Natural killer cell treated with Interleukin-12 subunit alpha and Interleukin-12 subunit beta and Interleukin-15 and Interleukin-18, amount 100 ng/mL, for 72 hours (primary cell): ENCODE measurements at regions not wholly inside any gene's neighbourhood (a gene's known extent, or its start where the extent isn't known, plus 50 kb on each side); places are given as distances from the start of the nearest gene placed in this dataset.
A peak's percentile ranks its signal among the peaks of the same experiment; 100 is the strongest.

Source experiments
- ATAC-seq, 2 donors: fragments of 150-1000 bp; cut with Tn5 transposase in 1 of 2; sonication (Bioruptor Pico), chemical (Tn5 transposase) in 1 of 2; 2 replicates each; pipeline ENCODE4 v1.10.0; 2021
- DNase-seq: peaks from one replicate; pipeline ENCODE4 v3.0.0; 2022; ENCODE audit warnings: low spot score
- H3K27ac Mint-ChIP-seq, 2 donors: 1 replicate in 1 of 2; 2 replicates in 1 of 2; pipeline ENCODE4 v1.8.0; 2022; ENCODE audit warnings: mixed read lengths in 2 of 2, mild to moderate bottlenecking in 1 of 2, moderate library complexity in 1 of 2
- H3K27me3 Mint-ChIP-seq, 2 donors: 1 replicate in 1 of 2; 2 replicates in 1 of 2; pipeline ENCODE4 v1.8.0; 2022; ENCODE audit warnings: mixed read lengths in 2 of 2
- H3K36me3 Mint-ChIP-seq: one replicate; pipeline ENCODE4 v1.8.0; 2022; ENCODE audit warnings: mixed read lengths
- H3K4me1 Mint-ChIP-seq, 2 donors: 1 replicate in 1 of 2; 2 replicates in 1 of 2; pipeline ENCODE4 v1.8.0; 2022; ENCODE audit warnings: low read depth in 2 of 2, mixed read lengths in 2 of 2, mild to moderate bottlenecking in 1 of 2
- H3K4me3 Mint-ChIP-seq: one replicate; pipeline ENCODE4 v1.8.0; 2022; ENCODE audit warnings: mixed read lengths
- H3K9me3 Mint-ChIP-seq: 2 replicates; pipeline ENCODE4 v1.8.0; 2022; ENCODE audit warnings: mixed read lengths

DNA sequence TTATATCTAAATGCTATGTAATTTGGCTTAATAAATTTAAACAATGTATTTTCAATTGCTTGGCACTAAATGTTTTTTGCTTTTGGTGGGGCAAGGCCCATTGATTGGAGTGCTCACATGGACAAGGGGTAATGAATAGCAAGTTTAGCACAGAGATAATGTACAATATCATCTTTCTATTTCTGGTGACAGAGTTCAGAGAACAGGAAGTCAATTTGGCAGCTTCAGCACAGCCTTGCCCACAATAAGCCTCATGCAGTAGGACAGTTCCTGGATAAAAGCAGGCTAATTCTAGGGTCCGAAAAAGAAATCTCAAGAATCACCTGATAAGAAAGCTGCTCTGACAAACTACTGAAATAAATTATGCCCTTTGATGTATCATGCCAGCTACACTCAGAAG is 443.9 kb upstream of the FSHR start:
- no peak overlapping the region for H3K4me3 Mint-ChIP-seq

DNA sequence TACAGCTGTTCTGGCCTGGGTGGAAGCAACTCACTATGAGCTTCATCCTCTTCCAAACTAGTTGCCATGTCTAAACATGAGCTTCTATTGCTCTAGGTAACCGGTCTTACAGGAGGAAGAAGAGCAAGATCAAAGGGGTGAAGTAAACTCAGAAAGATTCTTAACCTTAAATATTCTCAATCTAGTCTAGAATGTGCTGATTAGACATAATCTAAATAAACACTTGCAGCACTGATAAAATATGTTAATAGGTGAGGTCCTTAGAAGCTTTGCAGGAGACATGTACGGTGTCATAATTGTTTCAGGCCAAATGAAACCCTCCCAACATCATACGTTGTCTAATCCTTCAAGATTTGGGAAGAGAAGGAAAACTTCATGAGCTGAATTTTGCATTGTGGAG is 431.6 kb upstream of the FSHR start:
- Mint-ChIP-seq H3K27ac (no peak overlapping the region), H3K9me3 (peaks cover 5% of the 10 kb centered on the region), H3K36me3 (no peaks in the 10 kb centered on the region), H3K4me1 (no peaks in the 10 kb centered on the region), H3K27me3 (no peaks in the 10 kb centered on the region), H3K4me3 (no peak overlapping the region)
- ATAC-seq = no peak
- DNase-seq = no peak

More for the DNA sequence above, 443.9 kb upstream of the FSHR start:
- H3K4me1 Mint-ChIP-seq = no peaks in the 10 kb centered on the region
- peaks cover 8% of the 10 kb centered on the region for H3K36me3 Mint-ChIP-seq
- H3K27me3 Mint-ChIP-seq = no peaks in the 10 kb centered on the region
- H3K9me3 Mint-ChIP-seq = peaks cover 20% of the 10 kb centered on the region
- H3K27ac Mint-ChIP-seq = no peak overlapping the region
- ATAC-seq (no peak), DNase-seq (no peak)

- no peaks in the 10 kb centered on the region for H3K4me1 Mint-ChIP-seq
- no peak overlapping the region for H3K27ac Mint-ChIP-seq
- no peak overlapping the region for H3K4me3 Mint-ChIP-seq
- ATAC-seq (no peak), DNase-seq (no peak)
- H3K9me3 Mint-ChIP-seq = peaks cover 8% of the 10 kb centered on the region
- H3K36me3 Mint-ChIP-seq = no peaks in the 10 kb centered on the region
- H3K27me3 Mint-ChIP-seq = no peaks in the 10 kb centered on the region
Measured at GRCh38 chr2:49582946-49583345, 428.6 kb upstream of the FSHR start.

GRCh38 chr2:49577041-49577440 is 422.7 kb upstream of the FSHR start:
- Mint-ChIP-seq H3K36me3 (no peaks in the 10 kb centered on the region), H3K9me3 (peaks cover 9% of the 10 kb centered on the region), H3K27me3 (no peaks in the 10 kb centered on the region), H3K27ac (no peak overlapping the region), H3K4me1 (no peaks in the 10 kb centered on the region), H3K4me3 (no peak overlapping the region)
- ATAC-seq (no peak), DNase-seq (no peak)

DNA sequence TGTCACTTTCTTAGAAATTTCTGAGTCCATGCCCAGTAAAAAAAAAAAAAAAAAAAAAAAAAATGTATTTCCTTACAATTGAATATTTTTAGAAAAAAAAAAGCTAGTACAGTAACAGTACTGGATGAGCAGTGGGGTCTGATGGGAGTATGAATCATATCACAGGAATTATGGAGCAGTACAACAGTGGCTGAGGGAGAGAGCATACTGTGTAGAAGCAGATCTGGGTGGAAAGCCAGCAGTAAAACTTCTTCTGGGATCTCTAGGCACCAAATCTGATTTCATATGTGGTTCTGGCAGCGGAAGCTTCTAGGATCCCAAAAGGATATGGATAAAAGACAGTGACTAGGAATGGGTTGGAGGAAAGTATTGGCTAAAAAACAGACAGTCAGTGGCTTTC is 414.9 kb upstream of the FSHR start:
- no peak for DNase-seq
- no peak for ATAC-seq
- Mint-ChIP-seq H3K27me3 (no peaks in the 10 kb centered on the region), H3K4me1 (no peaks in the 10 kb centered on the region), H3K9me3 (peaks cover 3% of the 10 kb centered on the region), H3K36me3 (no peaks in the 10 kb centered on the region), H3K4me3 (no peak overlapping the region), H3K27ac (no peak overlapping the region)

GRCh38 chr2:49567811-49568600 is 413.7 kb upstream of the FSHR start:
- H3K9me3 Mint-ChIP-seq = peaks cover 3% of the 10 kb centered on the region
- no peak overlapping the region for H3K4me3 Mint-ChIP-seq
- DNase-seq (no peak), ATAC-seq (no peak)
- H3K4me1 Mint-ChIP-seq = no peaks in the 10 kb centered on the region
- H3K36me3 Mint-ChIP-seq = no peaks in the 10 kb centered on the region
- H3K27ac Mint-ChIP-seq = no peak overlapping the region
- no peaks in the 10 kb centered on the region for H3K27me3 Mint-ChIP-seq

GRCh38 chr2:49567021-49567420 is 412.7 kb upstream of the FSHR start:
- no peak overlapping the region for H3K4me3 Mint-ChIP-seq

DNA sequence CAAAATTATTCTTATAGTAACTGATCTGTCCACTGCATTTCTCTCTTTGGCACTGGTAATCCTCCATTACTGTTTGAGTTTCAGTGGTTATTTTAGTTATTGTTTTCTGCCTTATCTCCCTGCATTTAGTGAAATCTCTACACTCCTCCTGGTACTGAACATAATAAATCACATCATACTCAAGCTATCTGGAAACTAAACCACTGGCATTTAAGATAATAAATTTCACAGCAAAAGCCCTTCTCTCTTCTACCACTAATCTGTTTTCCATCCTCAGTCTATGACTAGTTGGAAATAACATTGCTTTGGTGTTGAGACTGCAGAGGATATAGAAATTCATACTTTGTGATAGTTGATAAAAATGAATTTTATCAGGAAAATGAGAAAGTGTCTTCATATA is 399.3 kb upstream of the FSHR start:
- H3K27ac Mint-ChIP-seq = no peak overlapping the region
- DNase-seq (no peak), ATAC-seq (no peak)
- H3K9me3 Mint-ChIP-seq = peaks cover 9% of the 10 kb centered on the region
- H3K4me3 Mint-ChIP-seq = no peak overlapping the region
- no peaks in the 10 kb centered on the region for H3K27me3 Mint-ChIP-seq
- no peaks in the 10 kb centered on the region for H3K4me1 Mint-ChIP-seq
- H3K36me3 Mint-ChIP-seq = no peaks in the 10 kb centered on the region

More at GRCh38 chr2:49567021-49567420, 412.7 kb upstream of the FSHR start:
- Mint-ChIP-seq H3K27me3 (no peaks in the 10 kb centered on the region), H3K27ac (no peak overlapping the region), H3K4me1 (no peaks in the 10 kb centered on the region), H3K36me3 (no peaks in the 10 kb centered on the region), H3K9me3 (peaks cover 6% of the 10 kb centered on the region)
- no peak for ATAC-seq
- DNase-seq = no peak

DNA sequence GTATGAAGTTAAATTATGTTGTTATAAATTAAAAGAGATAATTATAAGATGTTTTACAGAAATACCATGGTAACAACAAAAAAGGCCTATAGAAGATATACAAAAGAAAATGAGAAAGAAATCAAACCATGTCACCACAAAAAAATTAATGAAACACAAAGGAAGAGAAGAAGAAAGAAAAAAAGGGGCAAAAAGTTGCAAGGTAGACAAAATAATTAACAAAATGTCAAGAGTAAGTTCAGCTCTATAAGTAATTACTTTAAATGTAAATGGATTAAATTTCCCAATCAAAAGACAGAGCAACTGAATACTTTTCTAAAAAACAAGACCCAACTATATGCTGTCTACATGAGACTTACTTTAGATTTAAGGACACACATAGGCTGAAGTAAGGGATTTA is 378.4 kb upstream of the FSHR start:
- DNase-seq (no peak), ATAC-seq (no peak)
- H3K27me3 Mint-ChIP-seq = no peaks in the 10 kb centered on the region
- peaks cover 6% of the 10 kb centered on the region for H3K36me3 Mint-ChIP-seq
- H3K4me1 Mint-ChIP-seq = no peaks in the 10 kb centered on the region
- peaks cover 31% of the 10 kb centered on the region for H3K9me3 Mint-ChIP-seq
- no peak overlapping the region for H3K27ac Mint-ChIP-seq
- no peak overlapping the region for H3K4me3 Mint-ChIP-seq

DNA sequence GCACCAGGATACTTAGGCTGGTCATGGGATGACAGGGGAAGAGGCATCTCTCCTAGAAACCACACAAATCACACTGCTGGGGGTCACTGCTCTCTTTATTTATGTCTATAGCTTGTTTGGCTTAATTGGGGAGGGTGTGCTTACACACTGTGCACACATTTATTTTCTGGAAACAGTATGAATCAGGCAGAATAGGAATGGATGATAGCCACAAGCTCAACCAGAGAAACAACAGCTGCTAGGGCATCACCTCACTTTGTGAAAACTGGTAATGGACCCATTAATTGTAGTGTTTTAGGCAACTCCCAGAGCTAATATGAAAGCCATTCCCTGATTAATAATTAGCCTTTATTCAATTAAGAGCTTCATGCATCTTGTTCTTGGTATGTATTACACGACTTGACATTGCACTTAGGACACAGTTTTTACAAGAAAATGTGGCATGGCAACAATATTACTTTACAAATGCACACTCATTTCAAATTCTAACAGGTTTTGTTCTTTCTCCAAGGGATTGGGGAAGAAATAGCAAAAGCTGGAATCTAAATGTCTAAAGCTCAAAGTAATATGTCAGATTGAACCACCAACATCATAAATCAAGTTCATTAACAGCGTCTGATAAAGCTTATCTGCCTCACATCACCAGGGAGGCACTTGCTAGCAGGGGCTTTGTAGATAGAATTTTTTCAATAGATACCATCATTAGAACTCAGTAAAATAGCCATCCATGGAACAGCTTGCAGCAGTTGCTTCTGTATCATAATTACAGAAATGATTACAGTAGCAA is 361.9 kb upstream of the FSHR start:
- Mint-ChIP-seq H3K4me3 (no peak overlapping the region), H3K27me3 (no peaks in the 10 kb centered on the region), H3K36me3 (no peaks in the 10 kb centered on the region), H3K27ac (no peak overlapping the region), H3K9me3 (peaks cover 27% of the 10 kb centered on the region), H3K4me1 (no peaks in the 10 kb centered on the region)
- DNase-seq (no peak), ATAC-seq (no peak)

DNA sequence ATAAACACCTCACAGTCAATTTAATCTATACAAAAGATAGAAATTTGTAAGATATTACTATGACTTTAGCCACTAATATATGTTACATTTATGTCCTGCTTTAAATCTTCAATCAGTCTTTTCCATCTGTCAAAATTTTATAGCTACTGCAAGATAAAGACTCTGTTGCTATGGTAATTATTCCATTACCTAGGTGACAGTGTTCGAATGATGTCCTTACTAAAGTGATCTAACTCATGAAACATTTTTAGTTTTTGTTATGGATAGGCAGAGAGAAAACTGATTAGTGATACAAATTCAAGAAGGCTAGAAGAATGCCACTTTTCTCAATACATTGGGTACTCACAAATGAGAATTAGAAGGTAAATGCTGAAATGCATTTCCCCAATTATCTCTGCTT is 359.9 kb upstream of the FSHR start:
- H3K27me3 Mint-ChIP-seq = no peaks in the 10 kb centered on the region
- peaks cover 16% of the 10 kb centered on the region for H3K9me3 Mint-ChIP-seq
- no peaks in the 10 kb centered on the region for H3K4me1 Mint-ChIP-seq
- ATAC-seq (no peak), DNase-seq (no peak)
- no peak overlapping the region for H3K4me3 Mint-ChIP-seq
- no peak overlapping the region for H3K27ac Mint-ChIP-seq
- no peaks in the 10 kb centered on the region for H3K36me3 Mint-ChIP-seq

- no peak for DNase-seq
- Mint-ChIP-seq H3K4me3 (no peak overlapping the region), H3K27me3 (no peaks in the 10 kb centered on the region), H3K9me3 (peaks cover 19% of the 10 kb centered on the region), H3K4me1 (no peaks in the 10 kb centered on the region), H3K36me3 (no peaks in the 10 kb centered on the region), H3K27ac (no peak overlapping the region)
- ATAC-seq = peak in 1 of 2 donors; percentile 17
Measured at GRCh38 chr2:49490710-49491109, 336.4 kb upstream of the FSHR start.

GRCh38 chr2:49487139-49487538 is 332.8 kb upstream of the FSHR start:
- DNase-seq (no peak), ATAC-seq (no peak)
- no peak overlapping the region for H3K4me3 Mint-ChIP-seq
- peaks cover 5% of the 10 kb centered on the region for H3K36me3 Mint-ChIP-seq
- H3K27me3 Mint-ChIP-seq = no peaks in the 10 kb centered on the region
- no peaks in the 10 kb centered on the region for H3K4me1 Mint-ChIP-seq
- peaks cover 21% of the 10 kb centered on the region for H3K9me3 Mint-ChIP-seq
- H3K27ac Mint-ChIP-seq = no peak overlapping the region

DNA sequence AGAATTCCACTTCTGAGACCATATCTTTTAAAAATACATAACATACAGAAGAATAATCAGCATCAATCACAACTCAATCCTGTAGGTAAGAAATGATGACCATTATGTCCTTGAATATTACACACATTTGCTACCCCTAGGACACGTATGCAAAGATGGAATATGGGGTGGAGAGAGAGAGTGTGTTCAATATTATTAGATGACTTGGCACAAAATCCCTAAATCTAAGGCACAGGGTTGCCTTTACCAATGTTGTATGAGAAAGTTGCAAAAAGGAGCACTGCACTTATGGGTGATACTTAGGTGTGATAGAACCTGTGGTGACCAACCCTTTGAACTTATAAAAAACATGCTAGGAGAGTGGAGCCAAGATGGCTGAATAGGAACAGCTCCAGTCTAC is 326.2 kb upstream of the FSHR start:
- Mint-ChIP-seq H3K4me3 (no peak overlapping the region), H3K36me3 (peaks cover 11% of the 10 kb centered on the region), H3K27ac (no peak overlapping the region), H3K4me1 (no peaks in the 10 kb centered on the region), H3K27me3 (no peaks in the 10 kb centered on the region), H3K9me3 (peaks cover 23% of the 10 kb centered on the region)
- no peak for DNase-seq
- ATAC-seq = no peak
